ENCODE measurements at regions not wholly inside any gene's neighbourhood (a gene's known extent, or its start where the extent isn't known, plus 50 kb on each side); places are given as distances from the start of the nearest gene placed in this dataset.
A peak's percentile ranks its signal among the peaks of the same experiment; 100 is the strongest.

DNA sequence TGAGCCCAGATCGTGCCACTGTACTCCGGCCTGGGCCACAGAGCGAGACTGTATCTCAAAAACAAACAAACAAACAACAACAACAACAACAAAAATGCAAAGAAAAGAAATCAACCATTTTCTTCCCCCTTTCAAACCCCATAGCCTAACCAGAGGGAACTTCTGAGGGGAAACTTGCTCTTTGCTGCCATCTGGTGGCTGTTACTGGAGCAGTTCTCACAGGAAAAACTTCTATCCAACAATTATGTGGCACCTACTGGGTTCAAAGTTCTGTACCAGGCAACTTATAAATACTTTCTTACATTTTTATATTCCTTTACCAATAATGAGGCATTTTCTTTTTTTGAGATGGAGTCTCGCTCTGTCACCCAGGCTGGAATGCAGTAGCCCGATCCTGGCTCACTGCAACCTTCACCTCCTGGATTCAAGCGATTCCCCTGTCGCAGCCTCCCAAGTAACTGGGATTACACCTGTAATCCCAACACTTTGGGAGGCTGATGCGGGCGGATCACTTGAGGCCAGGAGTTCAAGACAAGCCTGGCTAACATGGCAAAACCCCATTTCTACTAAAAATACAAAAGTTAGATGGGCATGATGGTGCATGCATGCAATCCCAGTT lies 50.9 kb upstream of the BICDL1 start:
- intact Hi-C loops (cut with micrococcal nuclease): loop anchor here (1.0 to 10.0 kb wide), 2 partner anchors 36 to 153 kb away; no protein-coding TSS in a partner anchor
- no peaks in the 10 kb centered on the region for H3K9me3 Mint-ChIP-seq (ENCODE audit: unreplicated experiment)
- ChIA-PET CTCF (interaction anchor here (0.6 to 3.0 kb wide), 9 partner anchors 8 to 126 kb away, joined by 3 to 20 read pairs (median 4); no protein-coding TSS in a partner anchor), POLR2A (interaction anchor here (0.6 kb wide), 2 partner anchors 61 to 81 kb away, joined by 3 to 4 read pairs; partner anchors contain the start of gene CIT)
- DNase-seq (ENCODE audit: unreplicated experiment): peak; percentile 73
- H3K36me3 Mint-ChIP-seq (ENCODE audit: insufficient read depth, unreplicated experiment): no peaks in the 10 kb centered on the region
- no peak overlapping the region for H3K27ac Mint-ChIP-seq (ENCODE audit: low read depth, unreplicated experiment)
- TF ChIP-seq, protein P1, sequence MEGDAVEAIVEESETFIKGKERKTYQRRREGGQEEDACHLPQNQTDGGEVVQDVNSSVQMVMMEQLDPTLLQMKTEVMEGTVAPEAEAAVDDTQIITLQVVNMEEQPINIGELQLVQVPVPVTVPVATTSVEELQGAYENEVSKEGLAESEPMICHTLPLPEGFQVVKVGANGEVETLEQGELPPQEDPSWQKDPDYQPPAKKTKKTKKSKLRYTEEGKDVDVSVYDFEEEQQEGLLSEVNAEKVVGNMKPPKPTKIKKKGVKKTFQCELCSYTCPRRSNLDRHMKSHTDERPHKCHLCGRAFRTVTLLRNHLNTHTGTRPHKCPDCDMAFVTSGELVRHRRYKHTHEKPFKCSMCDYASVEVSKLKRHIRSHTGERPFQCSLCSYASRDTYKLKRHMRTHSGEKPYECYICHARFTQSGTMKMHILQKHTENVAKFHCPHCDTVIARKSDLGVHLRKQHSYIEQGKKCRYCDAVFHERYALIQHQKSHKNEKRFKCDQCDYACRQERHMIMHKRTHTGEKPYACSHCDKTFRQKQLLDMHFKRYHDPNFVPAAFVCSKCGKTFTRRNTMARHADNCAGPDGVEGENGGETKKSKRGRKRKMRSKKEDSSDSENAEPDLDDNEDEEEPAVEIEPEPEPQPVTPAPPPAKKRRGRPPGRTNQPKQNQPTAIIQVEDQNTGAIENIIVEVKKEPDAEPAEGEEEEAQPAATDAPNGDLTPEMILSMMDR (IDR thresholded peaks at IDR 0.05; ENCODE audit: unreplicated experiment): peak; percentile 74
- no peaks in the 10 kb centered on the region for H3K4me1 Mint-ChIP-seq (ENCODE audit: insufficient read depth, unreplicated experiment)
- no peak overlapping the region for H3K4me3 Mint-ChIP-seq (ENCODE audit: unreplicated experiment)
- H3K27me3 Mint-ChIP-seq (ENCODE audit: insufficient read depth, unreplicated experiment): no peaks in the 10 kb centered on the region
- BruUV-seq (replicated peaks): no TSS peak

Data from MCF 10A (cell line).